ENCODE measurements at regions not wholly inside any gene's neighbourhood (a gene's known extent, or its start where the extent isn't known, plus 50 kb on each side); places are given as distances from the start of the nearest gene placed in this dataset.

DNA sequence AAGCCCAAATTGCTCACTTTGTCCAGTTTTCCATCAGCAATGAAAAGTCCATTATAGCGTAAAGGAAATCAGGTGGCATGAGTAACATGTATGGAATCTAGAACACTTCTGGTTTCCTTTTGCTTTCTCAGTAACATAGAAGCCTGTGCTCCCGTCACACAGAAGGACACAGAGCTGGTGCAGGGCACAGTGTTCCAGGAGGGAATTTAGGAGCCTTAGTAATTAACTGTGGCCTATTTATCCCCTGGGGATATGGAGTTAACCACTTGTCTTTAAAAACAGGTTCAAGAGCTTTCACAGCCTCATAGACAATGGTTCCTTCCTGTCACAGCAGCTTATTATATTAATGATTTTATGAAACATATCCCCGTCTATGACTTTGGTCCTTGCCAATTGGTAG lies 189.9 kb downstream of the NEBL start:
- FAIRE-seq = no peak

More for the DNA sequence above, 189.9 kb downstream of the NEBL start:
- no peaks in the 10 kb centered on the region for H3K9me3 ChIP-seq (ENCODE audit: insufficient read depth in 2 of 2, low read depth in 1 of 2, low read length in 1 of 2)
- no peak overlapping the region for H3K4ac ChIP-seq (replicated peaks; ENCODE audit: insufficient read length, low read depth, low read length)
- no peak overlapping the region for H2BK5ac ChIP-seq (ENCODE audit: low read depth, low read length)
- H2BK120ac ChIP-seq (replicated peaks; ENCODE audit: low read depth, low read length) = no peak overlapping the region
- no peaks in the 10 kb centered on the region for H3K27me3 ChIP-seq (replicated peaks in 1 of 4; ENCODE audit: control insufficient read depth in 3 of 4, extremely low read depth in 1 of 4, insufficient read depth in 3 of 4, low read length in 3 of 4)
- no peak overlapping the region for H2BK12ac ChIP-seq (ENCODE audit: low read depth, low read length)
- H4K91ac ChIP-seq (replicated peaks; ENCODE audit: insufficient read length, low read length) = no peak overlapping the region
- no peak overlapping the region for H3K4me3 ChIP-seq (ENCODE audit: extremely low read depth in 1 of 4, insufficient read depth in 2 of 4, low read depth in 3 of 4, low read length in 4 of 4)
- no peaks in the 10 kb centered on the region for H3K79me2 ChIP-seq (ENCODE audit: control insufficient read depth in 1 of 2, insufficient read depth in 2 of 2, low read length in 2 of 2)
- H4K8ac ChIP-seq (ENCODE audit: extremely low read depth, insufficient read depth, low read length) = no peak overlapping the region
- no peaks in the 10 kb centered on the region for H3K4me1 ChIP-seq (replicated peaks in 1 of 4; ENCODE audit: control insufficient read depth in 3 of 4, insufficient read depth in 4 of 4, low read length in 3 of 4)
- ChIA-PET POLR2A (ENCODE audit: partially characterized antibody) (no interaction called here), CTCF (ENCODE audit: partially characterized antibody) (no interaction called here)
- no peaks in the 10 kb centered on the region for H4K20me1 ChIP-seq (replicated peaks in 1 of 2; ENCODE audit: control insufficient read depth in 1 of 2, insufficient read depth in 2 of 2, low read length in 2 of 2)
- H3K27ac ChIP-seq (ENCODE audit: low read depth, low read length) = no peak overlapping the region
- no peak overlapping the region for H3K23ac ChIP-seq (ENCODE audit: insufficient read length)
- H2BK20ac ChIP-seq (ENCODE audit: low read length) = no peak overlapping the region
- no peak overlapping the region for H2AFZ ChIP-seq (ENCODE audit: low read length)
- H3K4me2 ChIP-seq (ENCODE audit: insufficient read depth in 1 of 2, low read depth in 2 of 2, low read length in 2 of 2) = no peak overlapping the region
- no peaks in the 10 kb centered on the region for H3K79me1 ChIP-seq (ENCODE audit: low read depth, low read length)
- DNase-seq (ENCODE audit: low read depth in 1 of 2, low spot score in 2 of 2) = no peak
- no peak overlapping the region for H3K14ac ChIP-seq (ENCODE audit: insufficient read length)
- TF ChIP-seq YY1 (IDR thresholded peaks at IDR 0.05; ENCODE audit: low read depth, low read length) (no peak), EP300 (IDR thresholded peaks at IDR 0.05; ENCODE audit: borderline replicate concordance in 1 of 2, low read depth in 2 of 2, low read length in 2 of 2) (no peak), SP4 (IDR thresholded peaks at IDR 0.05; ENCODE audit: low read length) (no peak), ASH2L (IDR thresholded peaks at IDR 0.05; ENCODE audit: low read length) (no peak), JUND (IDR thresholded peaks at IDR 0.05; ENCODE audit: low read length) (no peak), RAD21 (IDR thresholded peaks at IDR 0.05 in 1 of 2, conservative IDR thresholded peaks at IDR 0.05 in 1 of 2; ENCODE audit: low read depth in 2 of 2, low read length in 2 of 2) (no peak), HDAC6 (IDR thresholded peaks at IDR 0.05; ENCODE audit: low read depth, low read length) (no peak), TBP (IDR thresholded peaks at IDR 0.05; ENCODE audit: low read depth, low read length) (no peak), GTF2F1 (IDR thresholded peaks at IDR 0.05; ENCODE audit: borderline replicate concordance, low read depth, low read length) (no peak)
- TF ChIP-seq, protein P1, sequence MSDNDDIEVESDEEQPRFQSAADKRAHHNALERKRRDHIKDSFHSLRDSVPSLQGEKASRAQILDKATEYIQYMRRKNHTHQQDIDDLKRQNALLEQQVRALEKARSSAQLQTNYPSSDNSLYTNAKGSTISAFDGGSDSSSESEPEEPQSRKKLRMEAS (IDR thresholded peaks at IDR 0.05) = no peak
- TF ChIP-seq, protein P2, sequence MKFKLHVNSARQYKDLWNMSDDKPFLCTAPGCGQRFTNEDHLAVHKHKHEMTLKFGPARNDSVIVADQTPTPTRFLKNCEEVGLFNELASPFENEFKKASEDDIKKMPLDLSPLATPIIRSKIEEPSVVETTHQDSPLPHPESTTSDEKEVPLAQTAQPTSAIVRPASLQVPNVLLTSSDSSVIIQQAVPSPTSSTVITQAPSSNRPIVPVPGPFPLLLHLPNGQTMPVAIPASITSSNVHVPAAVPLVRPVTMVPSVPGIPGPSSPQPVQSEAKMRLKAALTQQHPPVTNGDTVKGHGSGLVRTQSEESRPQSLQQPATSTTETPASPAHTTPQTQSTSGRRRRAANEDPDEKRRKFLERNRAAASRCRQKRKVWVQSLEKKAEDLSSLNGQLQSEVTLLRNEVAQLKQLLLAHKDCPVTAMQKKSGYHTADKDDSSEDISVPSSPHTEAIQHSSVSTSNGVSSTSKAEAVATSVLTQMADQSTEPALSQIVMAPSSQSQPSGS (IDR thresholded peaks at IDR 0.05; ENCODE audit: low read length) = no peak
- H3K36me3 ChIP-seq (ENCODE audit: control insufficient read depth in 2 of 4, insufficient read depth in 4 of 4, low read length in 3 of 4) = no peaks in the 10 kb centered on the region
- H2AK5ac ChIP-seq (ENCODE audit: low read depth, low read length) = no peak overlapping the region
- WGBS, 2 experiments (ENCODE audit: extremely low coverage in 1 of 2, insufficient coverage in 1 of 2, insufficient read length in 1 of 2, insufficient replicate concordance in 2 of 2, low coverage in 1 of 2, low lambda C conversion rate in 2 of 2, missing lambda C conversion rate in 1 of 2) = 89% methylated on average over 3 of the region's 3 CpGs; no CpG with 5 or more reads in 1 of the 2 experiments
- no peak overlapping the region for H3K18ac ChIP-seq (ENCODE audit: extremely low read depth, low read length)
- no peaks in the 10 kb centered on the region for H3K23me2 ChIP-seq (ENCODE audit: low read depth, low read length)
- no peak overlapping the region for H3K56ac ChIP-seq (replicated peaks; ENCODE audit: insufficient read length, low read depth, low read length)
- H3K9ac ChIP-seq (replicated peaks in 1 of 4; ENCODE audit: extremely low read depth in 1 of 4, low read depth in 3 of 4, low read length in 3 of 4) = no peak overlapping the region
- no peak overlapping the region for H2BK15ac ChIP-seq (ENCODE audit: low read length)
- no peak overlapping the region for H4K5ac ChIP-seq (ENCODE audit: insufficient read length, low read depth, low read length)

Measured in H1 (cell line).